ENCODE measurements at regions not wholly inside any gene's neighbourhood (a gene's known extent, or its start where the extent isn't known, plus 50 kb on each side); places are given as distances from the start of the nearest gene placed in this dataset.

DNA sequence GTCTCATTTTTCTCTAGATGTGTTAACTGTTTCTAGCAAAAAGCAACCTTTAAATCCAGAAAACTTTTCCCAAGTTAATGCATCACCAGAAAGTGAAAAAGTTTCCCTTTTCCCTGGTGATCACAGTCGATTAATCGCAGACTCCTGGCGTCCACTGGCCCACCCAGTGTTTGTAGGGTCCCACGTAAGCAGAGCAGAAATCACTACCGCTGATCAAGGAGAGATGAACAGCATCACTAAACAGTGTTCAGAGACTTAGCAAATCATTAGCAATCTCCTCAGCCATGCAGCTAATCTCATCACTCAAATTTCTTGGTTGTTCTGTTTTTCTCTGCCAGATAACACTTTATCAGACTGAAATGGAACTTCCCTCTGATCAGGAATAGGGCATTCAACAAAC lies 184.2 kb downstream of the EFNB2 start:
- no peak for ATAC-seq
- no peak overlapping the region for H3K27ac Mint-ChIP-seq
- H3K4me1 Mint-ChIP-seq: no peaks in the 10 kb centered on the region
- H3K27me3 Mint-ChIP-seq: peaks cover 28% of the 10 kb centered on the region
- DNase-seq: no peak
- H3K9me3 Mint-ChIP-seq: no peaks in the 10 kb centered on the region
- no peak overlapping the region for H3K4me3 Mint-ChIP-seq
- H3K36me3 Mint-ChIP-seq (ENCODE audit: low read depth): no peaks in the 10 kb centered on the region

DNA sequence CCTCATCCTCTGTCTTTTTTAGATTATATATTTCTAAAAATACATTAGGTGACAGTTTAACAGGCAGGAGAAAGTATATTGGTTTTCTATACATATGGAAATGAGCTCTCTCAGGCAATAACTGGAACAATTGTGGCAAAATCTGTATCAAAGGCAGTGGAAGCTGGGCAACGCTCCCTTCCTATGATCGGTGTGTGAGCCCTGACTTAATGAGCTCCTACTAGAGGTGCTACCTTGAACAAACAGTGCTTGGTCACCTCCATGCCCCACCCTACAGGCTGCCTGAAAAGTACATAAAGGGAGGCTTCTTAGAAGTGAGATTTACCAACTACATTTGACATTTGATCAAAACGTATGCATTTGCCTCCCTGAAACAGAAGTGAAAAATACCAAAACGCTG lies 185.3 kb downstream of the EFNB2 start:
- DNase-seq: no peak
- ATAC-seq: no peak
- no peaks in the 10 kb centered on the region for H3K4me1 Mint-ChIP-seq
- H3K9me3 Mint-ChIP-seq: no peaks in the 10 kb centered on the region
- peaks cover 28% of the 10 kb centered on the region for H3K27me3 Mint-ChIP-seq
- no peak overlapping the region for H3K27ac Mint-ChIP-seq
- H3K36me3 Mint-ChIP-seq (ENCODE audit: low read depth): no peaks in the 10 kb centered on the region
- H3K4me3 Mint-ChIP-seq: no peak overlapping the region

GRCh38 chr13:106349080-106349931 lies 186.2 kb downstream of the EFNB2 start:
- Mint-ChIP-seq H3K4me3 (no peak overlapping the region), H3K36me3 (ENCODE audit: low read depth) (no peaks in the 10 kb centered on the region), H3K4me1 (no peaks in the 10 kb centered on the region), H3K27me3 (peaks cover 28% of the 10 kb centered on the region), H3K9me3 (no peaks in the 10 kb centered on the region), H3K27ac (no peak overlapping the region)
- no peak for DNase-seq
- no peak for ATAC-seq

- no peaks in the 10 kb centered on the region for H3K36me3 Mint-ChIP-seq (ENCODE audit: low read depth)
- peaks cover 28% of the 10 kb centered on the region for H3K27me3 Mint-ChIP-seq
- no peak overlapping the region for H3K27ac Mint-ChIP-seq
- no peaks in the 10 kb centered on the region for H3K9me3 Mint-ChIP-seq
- ATAC-seq: no peak
- H3K4me1 Mint-ChIP-seq: no peaks in the 10 kb centered on the region
- H3K4me3 Mint-ChIP-seq: no peak overlapping the region
- DNase-seq: no peak
Measured at GRCh38 chr13:106348075-106348840, 187.2 kb downstream of the EFNB2 start.

DNA sequence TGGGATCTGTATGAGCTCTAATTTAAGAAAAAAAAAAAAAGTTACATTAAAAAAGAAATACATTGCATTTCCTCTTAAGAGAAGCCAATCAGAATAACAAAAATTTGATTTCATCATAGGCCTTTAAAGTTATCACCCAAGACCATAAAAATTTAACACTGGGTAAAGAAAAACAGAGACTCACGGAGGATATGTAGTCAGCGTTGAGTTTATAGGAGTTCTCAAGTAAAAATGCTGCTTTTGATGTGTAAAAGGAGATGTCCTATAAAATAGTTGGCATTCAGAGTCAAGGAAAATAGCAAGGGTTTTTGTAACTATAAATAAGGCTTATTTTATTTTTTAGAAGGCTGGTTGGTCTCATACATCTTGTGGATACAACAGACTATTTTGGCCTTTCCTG lies 191.1 kb downstream of the EFNB2 start:
- Mint-ChIP-seq H3K4me3 (no peak overlapping the region), H3K9me3 (peaks cover 12% of the 10 kb centered on the region), H3K4me1 (no peaks in the 10 kb centered on the region), H3K27me3 (peaks cover 12% of the 10 kb centered on the region), H3K36me3 (ENCODE audit: low read depth) (no peaks in the 10 kb centered on the region), H3K27ac (no peak overlapping the region)
- ATAC-seq (no peak), DNase-seq (no peak)

DNA sequence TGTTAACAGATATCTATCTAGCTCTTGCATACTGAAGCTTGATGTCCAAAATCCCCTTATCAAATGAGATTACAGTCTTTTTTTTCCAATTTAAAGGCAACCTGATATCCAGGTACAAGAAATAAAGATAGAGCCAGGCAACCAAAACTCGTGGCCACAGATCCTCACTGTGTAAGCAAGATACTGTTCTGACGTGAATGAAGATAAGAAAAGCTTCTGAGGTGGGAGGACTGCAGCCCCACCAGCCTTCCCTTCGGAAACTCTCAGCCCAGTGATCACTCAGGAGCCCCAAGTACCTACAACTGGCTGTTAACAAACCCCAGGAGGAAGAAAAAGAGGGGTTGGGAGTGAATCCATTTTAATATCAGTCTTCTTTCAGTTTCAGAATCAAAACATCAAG lies 191.6 kb downstream of the EFNB2 start:
- Mint-ChIP-seq H3K4me3 (no peak overlapping the region), H3K9me3 (peaks cover 12% of the 10 kb centered on the region), H3K27ac (no peak overlapping the region), H3K36me3 (ENCODE audit: low read depth) (no peaks in the 10 kb centered on the region), H3K4me1 (no peaks in the 10 kb centered on the region), H3K27me3 (peaks cover 8% of the 10 kb centered on the region)
- DNase-seq: no peak
- no peak for ATAC-seq

DNA sequence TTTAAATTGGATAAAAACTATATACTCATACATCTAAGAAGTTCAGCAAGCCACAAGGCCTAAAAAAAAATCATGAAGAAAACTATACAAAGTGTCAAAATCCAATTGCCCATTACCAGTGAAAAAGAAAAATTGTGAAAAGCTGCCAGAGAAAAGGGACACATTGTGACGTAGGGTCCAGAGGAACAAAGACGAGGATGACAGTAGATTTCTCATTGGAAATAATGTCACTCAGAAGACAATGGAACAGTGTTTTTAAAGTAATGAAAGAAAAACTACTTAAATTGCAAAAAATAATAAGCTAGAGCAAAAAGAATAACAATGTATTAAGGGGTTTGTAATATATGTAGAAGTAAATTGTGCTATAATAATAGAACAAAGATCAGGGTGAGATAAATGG lies 195.2 kb downstream of the EFNB2 start:
- Mint-ChIP-seq H3K36me3 (ENCODE audit: low read depth) (no peaks in the 10 kb centered on the region), H3K4me1 (no peaks in the 10 kb centered on the region), H3K9me3 (peaks cover 12% of the 10 kb centered on the region), H3K4me3 (no peak overlapping the region), H3K27me3 (no peaks in the 10 kb centered on the region), H3K27ac (no peak overlapping the region)
- ATAC-seq (no peak), DNase-seq (no peak)

DNA sequence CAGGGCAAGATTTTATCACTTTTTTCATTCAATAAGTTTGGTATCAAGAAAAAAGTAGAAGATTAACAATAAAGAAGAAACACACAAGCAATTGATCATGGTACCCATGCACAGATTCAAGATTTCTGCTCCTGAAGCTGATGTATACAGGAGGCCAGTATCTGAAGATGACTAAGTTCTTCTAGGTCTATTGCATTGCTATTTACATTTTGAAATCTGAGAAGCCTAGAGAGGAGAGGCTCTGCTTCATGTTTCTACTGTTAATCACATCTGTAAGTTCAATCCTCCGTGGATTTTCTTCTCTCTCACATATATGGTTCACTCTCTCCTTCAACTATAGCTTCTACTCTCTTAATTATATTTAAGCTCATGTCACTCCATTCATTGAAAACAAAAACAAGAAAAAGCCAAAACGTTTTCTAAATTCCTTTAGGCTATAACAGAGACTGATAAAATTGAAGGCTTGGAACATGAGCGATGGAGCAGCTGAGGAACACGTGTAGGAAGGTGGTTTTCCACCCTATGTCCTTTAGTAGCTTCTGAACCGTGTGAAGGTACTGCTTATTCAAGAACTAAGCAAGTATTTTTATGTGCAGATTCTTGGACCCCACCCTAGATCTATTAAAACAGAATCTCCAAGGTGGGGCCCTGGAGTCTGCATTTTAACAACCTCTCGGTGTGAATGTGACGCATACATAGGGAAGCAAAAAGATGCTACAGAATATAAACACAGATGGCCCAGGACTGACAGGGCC lies 198.2 kb downstream of the EFNB2 start:
- H3K27me3 Mint-ChIP-seq: peaks cover 2% of the 10 kb centered on the region
- H3K27ac Mint-ChIP-seq: no peak overlapping the region
- no peak overlapping the region for H3K4me3 Mint-ChIP-seq
- no peak for DNase-seq
- peaks cover 12% of the 10 kb centered on the region for H3K9me3 Mint-ChIP-seq
- no peaks in the 10 kb centered on the region for H3K4me1 Mint-ChIP-seq
- no peak for ATAC-seq
- H3K36me3 Mint-ChIP-seq (ENCODE audit: low read depth): no peaks in the 10 kb centered on the region

GRCh38 chr13:106336668-106337067 lies 198.8 kb downstream of the EFNB2 start:
- Mint-ChIP-seq H3K9me3 (peaks cover 12% of the 10 kb centered on the region), H3K27me3 (peaks cover 2% of the 10 kb centered on the region), H3K36me3 (ENCODE audit: low read depth) (no peaks in the 10 kb centered on the region), H3K4me3 (no peak overlapping the region), H3K4me1 (no peaks in the 10 kb centered on the region), H3K27ac (no peak overlapping the region)
- DNase-seq (no peak), ATAC-seq (no peak)

- Mint-ChIP-seq H3K36me3 (ENCODE audit: low read depth) (no peaks in the 10 kb centered on the region), H3K4me1 (no peaks in the 10 kb centered on the region), H3K27ac (no peak overlapping the region), H3K9me3 (no peaks in the 10 kb centered on the region), H3K4me3 (no peak overlapping the region), H3K27me3 (peaks cover 2% of the 10 kb centered on the region)
- ATAC-seq (no peak), DNase-seq (no peak)
Measured at GRCh38 chr13:106332621-106333020, 202.8 kb downstream of the EFNB2 start.

DNA sequence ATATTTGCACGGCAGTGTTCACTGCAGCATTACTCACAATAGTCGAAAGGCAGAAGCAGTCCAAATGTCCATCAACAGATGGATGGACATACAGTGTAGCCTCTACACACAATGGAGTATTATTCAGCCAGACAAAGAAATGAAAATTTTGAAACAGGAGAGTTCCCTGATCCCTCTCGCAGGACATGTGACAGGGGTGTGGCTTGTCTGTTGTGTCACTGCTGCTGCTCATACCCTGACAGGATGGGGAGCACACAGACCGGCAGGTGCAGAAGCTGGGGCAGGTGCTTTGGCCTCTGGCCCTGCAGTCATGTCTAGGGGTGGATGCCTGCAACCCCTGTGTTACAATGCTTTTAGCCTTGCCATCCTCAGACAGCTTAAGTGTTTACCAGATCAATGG lies 204.3 kb downstream of the EFNB2 start:
- no peaks in the 10 kb centered on the region for H3K4me1 Mint-ChIP-seq
- H3K36me3 Mint-ChIP-seq (ENCODE audit: low read depth): no peaks in the 10 kb centered on the region
- H3K27ac Mint-ChIP-seq: no peak overlapping the region
- H3K4me3 Mint-ChIP-seq: no peak overlapping the region
- ATAC-seq (no peak), DNase-seq (no peak)
- H3K9me3 Mint-ChIP-seq: no peaks in the 10 kb centered on the region
- peaks cover 2% of the 10 kb centered on the region for H3K27me3 Mint-ChIP-seq

DNA sequence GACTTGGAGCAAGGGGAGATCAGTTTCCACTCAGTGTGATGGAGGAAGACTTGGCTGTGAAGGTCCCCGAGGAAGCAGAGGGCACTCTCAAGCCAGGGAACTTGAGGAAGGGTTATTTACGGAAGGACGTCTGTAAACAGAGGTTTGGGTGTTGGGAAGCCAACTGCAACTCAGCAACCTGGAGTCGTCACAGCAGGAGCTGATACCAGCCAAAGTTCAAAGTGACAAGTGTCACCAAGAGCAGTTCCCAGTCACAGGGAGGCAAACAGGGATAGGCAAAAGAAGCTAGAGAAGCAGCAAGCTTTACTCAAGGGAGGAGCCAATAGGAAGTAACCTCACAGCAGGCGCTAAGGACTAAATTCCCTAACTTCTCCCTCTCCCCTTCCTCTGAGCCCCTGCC lies 205.5 kb downstream of the EFNB2 start:
- no peak for DNase-seq
- Mint-ChIP-seq H3K27ac (no peak overlapping the region), H3K9me3 (no peaks in the 10 kb centered on the region), H3K4me3 (no peak overlapping the region), H3K27me3 (no peaks in the 10 kb centered on the region), H3K4me1 (no peaks in the 10 kb centered on the region), H3K36me3 (ENCODE audit: low read depth) (no peaks in the 10 kb centered on the region)
- ATAC-seq: no peak

DNA sequence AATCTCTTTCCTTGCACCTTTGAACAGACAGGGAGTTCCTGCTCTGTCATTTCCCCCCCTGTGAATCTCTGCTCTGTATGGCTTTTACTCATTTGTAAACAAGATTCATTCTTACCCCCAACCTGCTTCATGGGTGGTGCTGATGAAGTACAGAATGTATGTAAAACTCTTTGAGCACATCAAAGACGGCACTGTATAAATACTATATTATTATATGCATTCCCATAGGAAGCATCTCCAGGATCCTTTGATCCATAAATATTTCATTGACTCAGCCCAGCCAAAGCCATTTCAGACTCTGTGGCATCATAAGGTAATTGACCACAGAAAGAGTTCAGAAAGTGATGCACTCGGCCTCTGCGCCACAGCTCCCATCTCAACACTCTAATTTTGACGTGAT lies 208.7 kb downstream of the EFNB2 start:
- no peak for ATAC-seq

GRCh38 chr13:106324444-106324843 lies 211.0 kb downstream of the EFNB2 start:
- Mint-ChIP-seq H3K27ac (no peak overlapping the region), H3K4me1 (no peaks in the 10 kb centered on the region), H3K36me3 (ENCODE audit: low read depth) (peaks cover 2% of the 10 kb centered on the region), H3K9me3 (peaks cover 25% of the 10 kb centered on the region), H3K4me3 (no peak overlapping the region), H3K27me3 (no peaks in the 10 kb centered on the region)
- DNase-seq (no peak), ATAC-seq (no peak)

More for the DNA sequence above, 208.7 kb downstream of the EFNB2 start:
- Mint-ChIP-seq H3K36me3 (ENCODE audit: low read depth) (peaks cover 2% of the 10 kb centered on the region), H3K27ac (no peak overlapping the region), H3K27me3 (no peaks in the 10 kb centered on the region), H3K4me3 (no peak overlapping the region), H3K9me3 (peaks cover 15% of the 10 kb centered on the region), H3K4me1 (no peaks in the 10 kb centered on the region)
- DNase-seq: no peak

DNA sequence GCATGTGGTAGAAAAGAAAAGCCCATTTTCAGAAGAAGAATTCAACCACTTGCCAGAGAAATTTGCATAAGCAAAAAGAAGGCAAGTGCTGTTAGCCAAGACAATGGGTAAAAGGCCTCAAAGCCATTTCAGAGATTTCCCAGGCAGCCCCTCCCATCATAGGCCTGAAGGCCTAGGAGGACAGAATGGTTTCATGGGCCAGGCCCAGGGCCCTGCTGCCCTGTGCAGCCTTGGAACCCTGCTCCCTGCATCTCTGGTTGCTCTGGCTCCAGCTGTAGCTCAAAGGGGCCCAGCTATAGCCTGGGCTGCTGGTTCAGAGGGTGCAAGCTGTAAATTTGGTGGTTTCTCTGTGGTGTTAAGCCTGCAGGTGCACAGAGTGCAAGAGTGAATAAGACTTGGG lies 212.8 kb downstream of the EFNB2 start:
- no peak for DNase-seq
- Mint-ChIP-seq H3K36me3 (ENCODE audit: low read depth) (peaks cover 2% of the 10 kb centered on the region), H3K9me3 (peaks cover 25% of the 10 kb centered on the region), H3K4me1 (no peaks in the 10 kb centered on the region), H3K27ac (no peak overlapping the region), H3K27me3 (no peaks in the 10 kb centered on the region), H3K4me3 (no peak overlapping the region)
- ATAC-seq: no peak
